HG02852 (cell line): ENCODE measurements at regions not wholly inside any gene's neighbourhood (a gene's known extent, or its start where the extent isn't known, plus 50 kb on each side); places are given as distances from the start of the nearest gene placed in this dataset.

Experiments used
- ATAC-seq: cut with Tn5 transposase; IDR thresholded peaks from one replicate; pipeline ENCODE4 v1.9.1; 2021; ENCODE audit warnings: mild to moderate bottlenecking, moderate library complexity; ENCODE audit not compliant: unreplicated experiment

DNA sequence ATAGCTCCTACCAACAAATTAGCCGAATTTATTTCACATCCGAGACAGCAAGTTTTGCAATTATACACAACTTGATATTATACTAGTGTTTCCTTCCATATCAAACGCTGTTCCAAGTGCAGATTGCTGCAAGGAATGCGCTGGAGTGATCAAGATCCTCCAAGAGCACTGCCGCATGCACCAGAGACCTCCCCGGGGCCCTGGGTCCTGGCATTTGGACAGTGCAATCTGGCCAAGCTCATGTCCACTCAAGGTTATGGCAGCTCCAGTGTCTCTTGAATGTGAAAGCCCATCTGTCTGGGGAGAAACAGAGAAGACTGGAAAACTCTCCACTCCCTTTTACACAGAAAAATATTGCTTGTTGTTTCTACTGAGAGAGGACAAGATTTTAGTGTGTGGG lies 111.9 kb downstream of the HSPH1 start:
- ATAC-seq = no peak

DNA sequence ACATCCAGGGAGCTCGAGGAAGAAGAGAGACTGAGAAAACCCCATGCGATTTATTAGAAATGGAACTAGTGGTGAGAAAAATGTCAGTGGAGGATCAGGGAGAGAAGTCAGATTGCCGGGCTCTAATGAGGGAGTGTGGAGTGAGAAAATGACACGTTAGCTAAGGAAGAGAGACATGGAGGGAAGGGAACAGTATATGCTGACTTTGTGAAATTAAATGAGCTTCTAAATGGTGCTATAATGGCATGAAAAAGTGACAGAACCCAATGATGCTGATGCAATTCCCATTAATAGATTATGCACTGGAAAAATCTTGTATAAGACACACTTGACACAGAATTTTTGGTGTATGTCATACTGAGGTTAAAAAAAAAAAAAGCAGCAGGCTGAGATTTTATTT lies 112.6 kb downstream of the HSPH1 start:
- no peak for ATAC-seq

DNA sequence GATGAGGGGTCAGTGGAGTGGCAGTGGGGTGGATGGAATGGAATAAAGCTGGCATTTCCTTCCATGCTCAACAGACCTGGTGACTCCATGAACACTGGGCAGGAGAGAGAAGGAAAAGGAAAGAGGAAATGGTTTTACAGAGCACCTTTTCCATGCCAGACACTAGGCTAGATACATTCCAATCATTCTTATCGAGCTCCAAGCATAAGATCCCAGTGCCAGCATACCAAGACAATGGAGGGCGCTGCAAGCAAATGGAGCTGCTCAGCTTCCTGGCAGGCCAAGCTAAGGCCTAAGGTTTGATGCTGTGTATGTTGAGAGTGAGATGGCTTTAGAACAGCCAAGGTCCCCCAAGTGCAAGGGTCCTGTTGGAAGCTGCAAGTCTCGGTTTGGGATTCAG lies 113.2 kb downstream of the HSPH1 start:
- no peak for ATAC-seq

DNA sequence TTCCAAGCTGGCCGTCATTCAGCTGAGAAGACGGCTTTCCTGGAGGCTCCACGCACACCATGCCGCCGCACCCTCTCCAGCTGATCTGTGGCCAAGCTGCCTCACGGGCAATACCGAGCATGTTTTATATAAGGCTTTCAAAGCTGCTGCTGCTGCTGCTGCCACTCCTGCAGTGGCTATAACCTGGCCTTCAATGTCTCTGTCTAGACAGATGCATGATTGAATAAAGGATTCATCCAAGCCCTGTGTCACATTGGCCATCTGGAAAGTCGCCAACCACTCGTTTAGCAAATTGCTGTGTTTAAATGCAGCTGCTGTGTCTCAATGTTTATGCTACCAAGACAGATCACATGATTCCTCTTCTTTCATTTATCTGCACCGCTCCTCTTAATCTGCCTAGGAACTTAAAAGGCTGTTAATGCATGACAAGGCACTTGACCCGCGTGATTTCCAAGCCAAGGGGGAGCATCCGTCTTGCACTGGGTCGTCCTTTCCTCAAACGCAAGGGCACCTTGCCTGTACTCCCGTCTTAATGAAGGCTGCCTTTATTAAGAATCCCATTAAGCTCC lies 114.3 kb downstream of the TEX26 start:
- no peak for ATAC-seq

DNA sequence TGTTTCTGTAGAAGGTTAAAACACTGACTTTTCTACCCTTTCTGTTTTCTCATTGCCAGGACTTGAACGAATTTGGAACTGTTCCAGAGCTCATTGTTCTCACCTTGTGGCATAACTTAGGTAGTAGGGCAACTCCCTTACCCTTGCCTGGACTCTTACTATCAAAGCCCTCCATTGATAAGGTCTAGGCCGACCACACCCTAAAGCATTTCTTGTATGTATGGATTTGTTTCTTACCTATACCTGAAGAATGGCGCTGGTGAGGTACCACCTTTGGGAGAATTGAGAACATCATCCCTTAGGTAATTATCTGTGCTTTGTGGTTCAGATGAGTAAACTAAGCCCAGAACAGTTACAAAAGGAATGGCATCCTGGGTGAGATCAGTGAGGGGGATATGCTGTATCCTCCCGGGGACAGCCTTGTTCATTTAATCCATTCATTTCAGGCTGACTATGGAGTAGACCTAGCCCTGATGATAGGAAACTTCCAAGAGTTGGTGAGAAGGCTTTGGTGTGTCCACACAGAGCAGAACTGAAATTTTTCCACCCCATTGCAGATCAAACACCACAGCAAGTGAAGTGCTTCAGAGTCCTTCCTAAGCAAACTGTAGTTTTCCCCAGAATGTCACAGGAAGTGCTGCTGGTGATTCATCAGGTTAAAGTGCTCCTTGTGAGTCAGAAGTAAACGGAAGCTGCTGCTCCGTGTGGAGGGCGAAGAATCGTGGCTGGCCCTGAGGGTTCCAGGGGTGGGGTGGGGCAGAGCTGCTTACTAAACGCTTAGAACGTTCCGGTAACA lies 113.0 kb downstream of the TEX26 start:
- peak; percentile 55 for ATAC-seq

DNA sequence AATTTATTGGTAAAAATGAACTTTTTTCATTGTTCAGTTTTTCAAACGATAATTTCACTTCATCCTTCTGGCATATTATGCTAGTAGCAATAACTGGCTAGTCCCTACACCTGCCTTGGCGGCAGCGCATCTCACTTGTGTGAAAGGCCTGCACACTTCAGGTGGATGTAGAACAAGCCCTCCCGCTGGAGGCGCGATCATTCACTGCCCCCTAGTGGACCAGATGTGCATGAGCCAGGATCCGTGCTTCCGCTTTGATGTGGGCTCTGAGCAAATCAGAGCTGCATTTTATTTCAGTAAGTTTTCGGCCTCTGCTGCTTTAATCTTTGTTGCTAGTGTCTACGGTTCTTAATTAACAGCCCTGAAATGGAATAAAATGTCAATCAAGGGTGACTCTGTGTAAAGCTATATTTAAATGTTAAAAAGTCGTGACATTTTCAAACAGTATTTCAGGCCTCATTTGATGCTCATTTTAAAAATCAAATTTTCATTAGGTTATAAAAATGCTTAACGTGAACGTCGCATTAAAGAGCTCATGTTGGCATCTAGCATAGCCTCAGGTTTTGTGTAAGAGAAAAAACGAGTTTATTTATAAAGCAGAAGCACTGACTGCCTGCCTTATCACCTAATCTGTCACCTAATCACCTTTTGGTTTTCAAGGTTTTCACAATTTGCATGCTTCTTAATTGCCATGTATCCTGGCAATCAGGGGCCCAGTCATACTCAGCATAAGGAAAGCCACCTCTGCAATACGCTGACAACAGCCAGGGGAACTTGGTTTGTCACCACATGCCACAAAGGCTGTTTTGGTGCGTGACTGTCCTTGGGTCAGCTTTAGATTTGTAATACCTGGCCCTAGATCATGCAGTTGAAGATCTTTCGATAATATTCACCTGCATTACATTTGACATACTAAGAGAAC lies 112.2 kb downstream of the TEX26 start:
- peak; percentile 92 for ATAC-seq

DNA sequence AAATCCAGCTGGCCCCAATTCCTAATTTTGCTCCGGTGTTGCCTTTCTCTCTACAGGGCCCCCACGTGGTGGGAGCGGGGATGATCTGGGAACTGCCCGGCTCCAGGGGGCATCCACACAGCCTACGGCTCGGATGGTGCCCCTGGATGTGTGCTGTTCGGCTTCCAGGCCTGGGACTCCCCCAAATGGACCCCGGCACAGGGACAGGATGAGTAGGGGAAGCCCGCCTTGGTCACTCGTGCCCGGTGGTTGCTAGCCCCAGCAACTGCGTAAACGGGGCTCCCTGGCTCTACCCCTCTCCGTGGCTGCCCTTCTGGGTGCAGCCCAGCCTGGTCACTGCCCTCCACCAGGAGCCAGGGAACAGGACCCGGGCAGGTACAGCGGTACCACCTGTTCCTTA lies 111.5 kb downstream of the TEX26 start:
- no peak for ATAC-seq

DNA sequence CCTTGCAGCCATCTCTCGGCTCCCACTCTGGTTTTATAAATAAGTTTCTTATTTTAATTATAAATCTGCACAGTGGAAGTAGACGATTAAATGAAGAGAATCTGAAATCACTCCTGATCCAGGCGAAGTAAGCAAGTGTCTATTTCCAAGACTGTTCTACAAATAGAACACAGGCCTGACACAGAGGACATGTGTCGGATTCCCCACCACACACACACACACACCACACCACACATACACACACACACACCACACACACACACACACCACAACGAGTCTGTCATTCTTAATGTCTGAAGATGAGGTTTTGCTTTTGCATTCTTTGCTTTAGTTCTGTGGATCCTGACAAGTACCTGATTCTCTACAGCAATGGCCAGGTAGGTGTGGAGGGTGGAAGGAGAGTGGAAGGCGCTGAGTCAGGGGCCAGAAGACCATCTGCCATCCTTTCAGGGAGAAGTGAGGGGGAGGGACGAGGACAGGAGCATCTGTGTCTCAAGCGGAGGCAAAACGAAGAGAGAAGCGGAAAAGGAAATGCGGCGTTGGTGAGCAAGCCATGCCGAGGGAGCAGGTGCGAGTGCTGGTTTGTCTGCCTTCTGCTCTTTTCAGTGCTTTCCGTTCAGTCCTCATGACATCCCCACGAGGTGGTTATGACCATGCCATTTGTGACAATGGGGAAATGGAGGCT lies 110.2 kb downstream of the TEX26 start:
- ATAC-seq = no peak

DNA sequence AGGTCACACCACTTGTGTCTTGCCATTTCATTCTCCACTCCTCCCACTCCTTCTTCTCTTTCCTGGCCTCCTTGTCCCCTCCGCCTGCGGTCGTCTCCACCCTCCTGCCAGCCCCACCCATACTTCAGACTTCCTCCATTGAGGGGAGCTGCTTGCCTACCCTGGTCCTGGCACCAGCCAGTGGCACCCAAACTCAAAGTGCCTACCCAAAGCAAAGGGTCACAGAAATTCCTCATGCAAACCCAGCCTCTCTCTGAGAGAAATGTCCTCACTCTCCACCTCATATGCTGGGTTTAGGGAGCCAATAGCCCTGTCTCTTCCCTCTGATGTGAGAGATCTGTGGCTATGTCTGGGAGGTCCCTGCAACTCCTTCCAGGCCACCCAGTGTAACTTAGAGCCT lies 109.6 kb downstream of the TEX26 start:
- no peak for ATAC-seq

DNA sequence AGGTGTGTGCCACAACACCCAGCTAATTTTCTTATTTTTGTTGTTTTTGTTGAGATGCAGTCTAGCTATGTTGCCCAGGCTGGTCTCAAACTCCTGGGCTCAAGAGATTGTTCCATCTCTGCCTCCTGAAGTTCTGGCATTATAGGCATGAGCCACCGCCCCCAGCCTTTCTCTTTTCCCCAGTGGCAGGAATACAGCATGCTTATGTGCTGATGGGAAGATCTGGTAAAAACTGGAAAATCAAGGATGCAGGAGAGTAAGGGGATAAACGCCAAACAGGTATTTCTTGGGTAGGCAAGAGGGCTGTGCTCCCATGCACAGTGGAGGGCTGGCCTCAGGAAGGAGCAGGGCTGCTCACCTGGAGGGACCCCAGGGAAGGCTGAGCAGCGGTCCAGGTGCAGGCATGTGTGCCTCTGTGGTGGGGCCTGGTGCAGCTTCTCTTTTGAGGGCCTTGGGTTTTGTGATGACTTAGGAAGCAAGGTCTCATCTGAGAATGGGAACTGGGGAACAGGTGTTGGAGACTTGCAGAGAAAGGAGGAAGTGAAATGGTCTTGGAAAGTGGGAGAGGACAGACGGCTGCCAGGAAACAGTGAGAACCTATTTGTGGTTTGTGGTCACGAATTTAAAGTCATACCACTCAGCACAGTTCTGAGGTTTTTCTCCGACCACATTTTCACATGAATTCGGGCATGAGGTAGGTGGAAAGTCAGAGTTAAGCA lies 106.5 kb downstream of the TEX26 start:
- ATAC-seq = peak; percentile 87

DNA sequence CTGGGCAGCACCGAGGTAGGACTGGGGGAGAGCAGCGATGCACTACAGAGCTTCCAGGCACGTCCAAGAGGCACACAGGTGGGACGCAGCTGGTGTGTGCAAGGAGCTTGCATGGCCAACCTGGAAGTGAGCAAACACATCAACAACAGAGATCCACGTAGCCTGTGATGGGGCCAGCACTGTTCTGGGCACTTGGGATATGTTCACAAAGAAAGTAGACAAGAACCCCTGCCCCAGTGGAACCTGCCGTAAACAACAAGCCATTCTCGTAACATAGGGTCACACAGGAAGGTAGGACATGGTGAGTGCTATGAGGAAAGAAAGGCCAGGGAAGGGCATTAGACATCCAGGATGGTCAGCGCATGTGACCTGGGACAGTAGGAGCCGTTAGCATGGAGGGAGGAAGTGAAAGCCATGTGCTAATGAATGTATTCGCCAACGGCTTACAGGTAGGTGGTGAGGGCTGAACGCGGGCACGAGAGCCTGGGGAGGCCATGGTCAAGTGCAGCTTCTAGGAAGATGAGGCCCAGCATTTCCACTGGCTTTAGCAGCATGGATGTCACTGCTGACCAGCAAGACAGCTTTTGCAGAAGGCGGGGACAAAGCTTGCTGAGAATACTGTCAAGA lies 105.5 kb downstream of the TEX26 start:
- no peak for ATAC-seq

DNA sequence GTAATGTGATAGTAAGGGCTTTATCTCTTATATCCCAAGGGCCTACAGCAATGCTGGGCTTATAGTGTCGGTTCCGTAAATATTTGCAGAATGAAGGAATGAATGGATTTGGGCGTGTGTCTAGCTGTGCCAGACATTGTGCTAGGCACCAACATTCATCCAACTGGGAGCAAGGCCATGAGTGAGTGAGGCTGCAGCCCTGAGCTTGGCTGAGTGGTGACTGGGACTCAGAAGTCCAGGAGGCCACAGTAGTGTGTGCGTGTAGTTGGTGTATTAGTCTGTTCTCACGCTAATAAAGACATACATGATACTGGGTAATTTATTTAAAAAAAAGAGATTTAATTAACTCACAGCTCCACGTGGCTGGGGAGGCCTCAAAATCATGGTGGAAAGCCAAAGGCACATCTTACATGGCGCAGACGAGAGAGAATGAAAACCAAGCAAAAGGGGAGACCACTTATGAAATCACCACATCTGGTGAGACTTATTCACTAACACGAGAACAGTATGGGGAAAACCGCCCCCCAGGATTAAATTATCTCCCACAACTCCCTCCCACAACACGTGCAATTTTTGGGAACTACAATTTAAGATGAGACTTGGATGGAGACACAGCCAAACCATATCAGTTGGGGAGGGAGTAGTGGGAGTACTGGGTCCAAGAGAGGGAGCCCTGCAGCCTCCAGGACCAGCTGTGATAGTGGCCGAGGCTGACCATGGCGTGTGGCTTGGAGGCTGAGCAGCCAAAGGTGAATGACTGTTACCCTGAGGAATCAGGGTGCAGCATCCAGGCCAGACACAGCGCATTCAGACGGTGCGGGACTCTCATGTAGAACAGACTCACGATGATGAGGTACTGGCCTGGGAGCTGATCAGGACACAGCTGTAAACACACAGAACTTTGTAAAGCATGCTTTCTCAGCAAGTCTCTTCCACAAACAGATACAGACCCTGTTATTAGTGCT lies 104.6 kb downstream of the TEX26 start:
- no peak for ATAC-seq

DNA sequence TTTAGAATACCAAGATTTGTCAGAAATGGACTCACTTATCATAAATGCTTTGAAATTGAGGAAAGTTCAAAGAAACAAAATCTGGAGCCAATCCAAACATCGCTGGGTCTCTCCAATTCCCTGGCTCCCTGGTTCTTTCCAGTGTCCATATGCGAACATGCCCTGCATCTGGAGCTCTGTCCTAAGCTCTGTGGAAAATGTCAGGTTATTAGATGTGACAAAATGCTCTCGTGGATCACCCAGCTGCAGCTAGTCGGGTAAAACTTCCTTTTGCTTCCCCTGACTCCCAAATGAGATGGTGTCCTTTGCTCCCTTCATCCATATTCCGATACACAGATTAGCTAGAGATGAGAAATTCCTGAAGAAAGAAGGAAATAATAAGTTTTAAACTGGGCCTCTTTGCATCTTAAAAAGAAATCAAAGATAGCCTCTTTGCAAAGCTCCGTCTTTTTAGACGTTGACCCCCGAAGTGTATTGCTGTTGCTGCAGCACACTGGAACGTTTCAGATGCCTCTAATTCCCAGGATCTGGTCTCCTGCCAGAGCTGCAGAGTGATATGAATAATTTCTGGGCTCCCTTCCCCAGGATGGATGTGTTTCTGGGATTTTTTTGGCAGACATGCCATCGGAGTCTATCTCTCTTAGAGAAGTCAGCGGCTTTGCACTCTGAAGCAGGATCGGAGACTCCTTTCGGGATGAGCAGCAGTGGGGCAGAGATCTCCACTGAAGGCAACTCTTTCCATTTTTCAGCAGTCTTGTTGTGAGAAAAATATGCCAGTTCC lies 102.9 kb downstream of the TEX26 start:
- ATAC-seq = no peak

DNA sequence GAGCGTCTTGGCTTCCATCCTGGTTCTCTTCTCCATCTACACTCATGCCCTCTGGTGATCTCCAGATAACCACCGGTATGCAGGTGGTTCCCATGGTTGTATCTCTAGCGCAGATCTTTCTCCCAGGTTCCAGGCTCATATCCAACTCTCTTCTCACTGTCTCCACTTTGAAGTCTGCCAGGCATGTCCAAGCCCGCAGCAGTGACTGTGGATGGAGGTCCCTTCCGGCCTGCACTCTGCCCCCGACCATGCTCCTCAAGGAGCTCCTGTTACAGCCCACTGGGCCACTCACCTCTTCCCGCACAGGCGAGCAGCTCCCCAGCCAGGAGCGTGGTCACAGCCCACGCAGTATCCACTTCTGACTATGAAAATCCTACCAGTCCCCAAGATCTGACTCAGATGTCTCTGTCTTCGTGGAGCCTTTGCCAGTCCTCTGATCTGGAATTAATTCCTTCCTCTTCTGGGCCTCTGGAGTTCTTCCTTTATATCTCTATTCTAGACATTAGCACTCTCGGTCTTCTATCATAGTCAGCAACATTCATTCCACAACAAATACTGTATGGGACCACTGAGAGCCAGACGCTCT lies 100.2 kb downstream of the TEX26 start:
- ATAC-seq = no peak

DNA sequence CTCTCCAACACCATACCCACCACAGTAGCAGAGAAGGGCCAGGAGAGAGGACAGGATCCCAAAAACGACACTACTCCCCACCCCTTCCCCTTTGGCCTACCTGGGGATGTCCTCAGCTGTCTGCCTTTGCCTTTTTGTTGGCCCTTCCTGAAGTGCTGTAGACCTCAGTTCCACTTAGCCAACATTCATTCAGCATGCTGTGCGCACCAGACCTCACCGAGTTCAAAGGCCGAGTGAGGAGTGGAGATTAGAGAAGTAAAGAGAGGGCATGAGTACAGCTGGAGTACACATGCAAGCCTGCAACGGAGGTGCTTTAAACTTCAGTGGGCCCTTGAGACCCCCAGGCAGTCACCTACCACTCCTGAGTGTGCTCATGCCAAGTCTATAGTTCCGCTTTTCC lies 99.0 kb downstream of the TEX26 start:
- ATAC-seq = no peak

DNA sequence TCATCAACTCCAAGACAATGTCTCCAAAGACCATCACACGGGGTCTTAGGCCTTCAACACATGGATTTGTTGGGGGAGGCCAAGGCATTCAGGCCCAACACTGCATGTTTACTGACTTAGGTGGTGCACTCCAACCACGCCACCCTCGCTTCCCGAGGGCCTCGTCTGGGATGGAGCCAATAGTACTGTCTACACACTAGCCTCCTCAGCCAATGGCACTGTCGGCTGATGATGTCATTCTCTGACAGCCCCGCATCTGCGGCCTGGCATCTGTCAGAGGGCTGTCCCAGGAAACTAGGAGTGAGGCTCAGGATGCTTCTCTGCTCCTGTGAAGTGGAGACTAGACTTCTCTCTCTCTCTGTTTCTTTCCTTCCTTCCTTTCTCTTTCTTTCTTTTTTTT lies 96.6 kb downstream of the TEX26 start:
- ATAC-seq = no peak

DNA sequence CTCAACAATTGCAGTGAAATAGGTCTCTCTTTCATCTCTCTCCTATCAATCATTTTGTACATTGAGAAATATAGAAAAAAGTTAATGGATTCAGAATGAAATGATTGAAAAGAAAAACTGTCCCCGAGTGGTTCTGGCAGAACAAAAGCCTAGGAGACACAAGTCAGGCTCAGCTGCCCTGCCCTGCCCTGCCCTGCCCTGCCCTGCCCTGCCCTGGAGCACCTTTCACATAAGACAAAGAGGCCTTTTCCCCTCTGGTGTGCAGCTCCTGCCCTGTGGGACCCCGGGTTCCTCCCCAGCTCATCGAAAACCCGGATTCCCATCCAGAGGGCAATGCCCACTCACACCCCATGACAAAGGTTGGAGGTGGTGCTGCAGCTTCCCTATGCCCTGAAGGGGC lies 94.7 kb downstream of the TEX26 start:
- no peak for ATAC-seq
